Stimulated activated CD4-positive, alpha-beta T cell treated with anti-CD3 and anti-CD28 coated beads, TNF-alpha, amount 100 ng/mL, for 48 hours (primary cell): ENCODE measurements at regions not wholly inside any gene's neighbourhood (a gene's known extent, or its start where the extent isn't known, plus 50 kb on each side); places are given as distances from the start of the nearest gene placed in this dataset.

ENCODE experiments used
- DNase-seq, 3 donors: peaks; one replicate each; pipeline ENCODE4 v3.0.0-alpha.2; 2020; ENCODE audit warnings: low read depth in 3 of 3

GRCh38 chr11:134749040-134749839, 337.2 kb upstream of the B3GAT1 start:
- no peak for DNase-seq

GRCh38 chr11:134746609-134747008, 334.6 kb upstream of the B3GAT1 start:
- DNase-seq = no peak

DNA sequence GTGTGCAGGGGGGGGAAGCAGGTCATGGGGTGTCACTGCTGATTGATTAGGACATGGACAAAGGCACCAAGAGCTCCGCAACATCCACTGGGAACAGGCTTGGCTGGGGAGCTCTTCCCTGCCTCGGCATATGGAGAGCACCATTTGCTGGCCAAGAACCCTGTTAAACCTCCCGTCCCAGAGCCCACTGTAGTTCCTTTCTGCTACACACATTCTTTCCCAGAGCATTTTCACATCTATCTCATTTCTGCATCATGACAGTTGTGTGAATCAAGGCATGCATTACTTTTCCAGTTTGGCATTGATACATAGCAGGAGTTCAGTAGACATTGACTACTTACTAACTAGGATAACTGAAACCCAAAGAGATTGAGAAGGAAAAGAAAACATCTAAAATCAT, 333.4 kb upstream of the B3GAT1 start:
- DNase-seq = no peak

GRCh38 chr11:134743820-134744195, 331.8 kb upstream of the B3GAT1 start:
- DNase-seq = no peak

DNA sequence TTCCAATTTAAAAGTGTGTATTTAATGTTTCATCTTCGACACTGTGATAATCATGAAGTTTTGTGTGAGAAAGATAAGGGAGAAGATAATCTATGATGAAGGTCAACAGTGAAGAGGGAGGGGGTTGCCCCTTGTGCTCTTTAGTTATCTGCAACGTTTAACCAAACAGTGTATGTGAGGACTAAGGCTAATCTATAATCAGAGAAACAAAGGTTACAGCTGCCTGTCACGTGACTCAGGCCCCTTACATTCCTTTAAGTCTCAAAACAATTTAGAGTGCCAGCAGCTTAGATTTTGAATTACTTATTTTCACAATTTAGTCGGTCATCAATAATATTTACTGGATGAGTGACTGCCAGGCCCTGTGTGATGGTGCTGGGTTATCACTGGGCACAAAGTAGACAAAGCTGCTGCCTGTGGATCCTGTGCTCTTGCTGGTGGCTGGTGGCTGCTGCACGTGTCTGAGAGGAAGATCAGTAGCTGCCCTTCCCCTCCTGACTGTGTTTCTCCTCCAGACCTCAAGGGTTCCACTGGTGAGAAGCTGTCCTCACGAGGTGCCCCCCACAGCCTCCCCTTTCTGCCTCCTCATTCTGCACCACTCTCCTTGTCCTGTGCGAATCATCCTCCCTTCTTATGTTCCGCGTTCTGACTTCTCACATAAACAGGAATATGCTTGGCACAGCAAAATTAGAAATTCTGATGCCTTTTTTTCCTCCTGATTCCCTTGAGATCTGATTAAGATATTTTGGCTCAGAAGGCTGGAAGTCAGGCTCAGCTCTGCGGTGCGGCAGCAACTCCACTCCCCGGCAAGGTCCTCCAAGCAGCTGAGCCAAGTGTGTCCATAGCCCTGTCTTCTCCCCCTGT, 331.1 kb upstream of the B3GAT1 start:
- no peak for DNase-seq

- no peak for DNase-seq
Observed at GRCh38 chr11:134742224-134742612, 330.2 kb upstream of the B3GAT1 start.

- DNase-seq = no peak
Observed at GRCh38 chr11:134741453-134742223, 329.6 kb upstream of the B3GAT1 start.

- DNase-seq = no peak
Observed at GRCh38 chr11:134740590-134741261, 328.7 kb upstream of the B3GAT1 start.

- no peak for DNase-seq
Observed at GRCh38 chr11:134739136-134739535, 327.1 kb upstream of the B3GAT1 start.

DNA sequence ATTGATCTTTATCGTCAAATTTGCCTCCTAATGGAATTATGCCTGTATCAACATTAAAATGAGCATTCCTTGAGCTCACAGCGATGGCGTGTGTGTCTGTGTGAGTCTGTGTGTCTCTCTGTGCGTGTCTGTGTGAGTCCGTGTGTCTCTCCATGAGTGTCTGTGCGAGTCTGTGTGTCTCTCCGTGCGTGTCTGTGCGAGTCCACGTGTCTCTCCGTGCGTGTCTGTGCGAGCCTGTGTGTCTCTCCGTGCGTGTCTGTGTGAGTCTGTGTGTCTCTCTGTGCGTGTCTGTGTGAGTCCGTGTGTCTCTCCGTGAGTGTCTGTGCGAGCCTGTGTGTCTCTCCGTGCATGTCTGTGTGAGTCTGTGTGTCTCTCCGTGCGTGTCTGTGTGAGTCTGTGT, 326.5 kb upstream of the B3GAT1 start:
- no peak for DNase-seq

DNA sequence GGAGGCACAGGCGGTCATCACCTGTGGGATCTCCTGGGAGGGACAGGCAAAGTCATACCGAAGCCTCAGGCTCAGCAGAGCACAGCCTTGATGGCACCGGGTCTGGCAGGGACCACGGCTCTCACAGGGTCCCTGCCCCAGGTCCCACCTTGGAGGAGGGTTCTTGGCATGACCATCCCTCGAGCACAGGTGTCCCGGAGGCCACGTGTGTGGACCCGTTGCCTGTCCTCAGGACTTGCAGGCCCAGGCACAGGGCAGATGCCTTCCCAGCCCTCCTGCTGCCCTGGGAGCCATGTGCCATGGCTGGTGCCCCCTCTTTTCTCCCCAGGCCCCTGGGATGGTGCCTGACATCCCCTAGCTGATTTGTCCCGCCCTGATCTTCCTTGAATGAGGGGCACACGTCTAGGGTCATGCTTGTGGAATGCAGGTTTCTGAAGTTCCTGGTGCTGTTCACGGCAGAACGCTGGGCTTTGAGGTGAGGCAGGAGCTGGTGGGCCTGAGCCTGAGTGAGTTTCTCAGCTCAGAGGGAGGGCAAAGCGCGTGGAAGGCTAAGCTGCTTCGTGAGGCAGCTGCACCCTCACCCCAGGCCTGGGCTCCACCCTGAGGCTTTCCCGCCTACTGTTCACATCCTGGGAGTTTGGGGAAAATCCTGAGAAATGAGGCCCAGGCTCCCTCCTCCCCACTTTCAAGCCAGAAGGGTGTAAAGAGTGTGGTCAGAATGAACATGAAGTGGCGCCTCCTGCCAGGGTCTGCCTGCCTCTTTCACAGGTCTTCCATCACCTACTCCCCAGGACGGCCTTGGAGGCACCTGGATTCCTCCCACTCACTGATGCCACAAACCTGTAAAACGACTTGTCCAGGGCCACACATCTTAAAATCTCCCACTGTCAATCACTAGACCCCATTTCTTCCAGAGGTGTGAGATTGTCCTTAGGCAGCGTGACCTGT, 325.8 kb upstream of the B3GAT1 start:
- DNase-seq = no peak

- no peak for DNase-seq
Observed at GRCh38 chr11:134736251-134736947, 324.4 kb upstream of the B3GAT1 start.

DNA sequence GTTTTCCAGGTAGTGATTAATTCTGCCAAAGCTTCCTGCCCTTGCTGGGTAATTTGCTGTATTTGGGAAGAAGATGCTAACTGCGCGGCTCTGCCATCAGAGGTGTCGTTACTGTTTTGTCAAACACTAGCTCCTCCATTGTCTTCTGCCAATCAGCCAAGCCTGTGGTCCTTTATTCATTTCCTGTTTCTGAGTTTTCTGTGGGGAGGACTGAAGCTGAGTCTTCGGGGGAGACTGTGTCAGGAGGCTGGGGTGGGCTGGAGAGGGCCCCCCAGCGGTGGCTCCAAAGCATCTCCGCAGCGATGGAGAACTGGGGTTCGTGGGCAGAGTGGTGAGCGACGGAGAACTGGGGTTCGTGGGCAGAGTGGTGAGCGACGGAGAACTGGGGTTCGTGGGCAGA, 322.9 kb upstream of the B3GAT1 start:
- no peak for DNase-seq

DNA sequence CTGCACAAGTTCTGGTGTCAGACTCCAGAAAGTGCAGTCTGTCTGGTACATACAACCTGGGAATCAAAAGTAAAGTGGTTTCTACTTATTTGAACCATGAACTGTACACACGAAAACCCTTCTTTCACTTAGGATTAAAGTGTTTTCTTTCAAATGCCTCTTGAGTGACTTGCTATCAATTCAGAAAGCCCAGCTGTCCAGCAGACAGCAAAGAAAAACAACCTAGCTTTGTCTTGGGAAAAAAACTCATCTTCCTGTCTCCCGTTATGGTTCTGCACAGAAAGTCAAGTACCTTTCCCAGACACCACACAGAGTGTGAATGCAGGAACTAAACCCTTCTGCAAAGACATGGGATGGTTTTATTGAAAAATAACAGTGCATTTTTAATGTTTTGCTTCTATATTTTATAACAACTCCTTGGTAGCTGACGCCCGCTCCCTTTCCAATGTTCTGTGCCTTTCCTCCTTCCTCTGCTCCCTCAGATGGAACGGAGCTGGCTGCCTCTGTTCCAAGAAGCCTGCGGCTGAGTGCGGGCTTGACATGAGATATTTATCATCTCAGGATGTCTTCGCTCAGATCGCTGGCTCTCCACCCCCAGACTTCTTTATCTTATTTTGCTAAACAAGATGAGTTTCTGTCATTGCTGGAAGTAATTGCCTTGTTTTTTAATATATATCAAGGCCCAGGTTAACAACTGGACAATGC, 322.3 kb upstream of the B3GAT1 start:
- no peak for DNase-seq

- no peak for DNase-seq
Observed at GRCh38 chr11:134733646-134734045, 321.6 kb upstream of the B3GAT1 start.

DNA sequence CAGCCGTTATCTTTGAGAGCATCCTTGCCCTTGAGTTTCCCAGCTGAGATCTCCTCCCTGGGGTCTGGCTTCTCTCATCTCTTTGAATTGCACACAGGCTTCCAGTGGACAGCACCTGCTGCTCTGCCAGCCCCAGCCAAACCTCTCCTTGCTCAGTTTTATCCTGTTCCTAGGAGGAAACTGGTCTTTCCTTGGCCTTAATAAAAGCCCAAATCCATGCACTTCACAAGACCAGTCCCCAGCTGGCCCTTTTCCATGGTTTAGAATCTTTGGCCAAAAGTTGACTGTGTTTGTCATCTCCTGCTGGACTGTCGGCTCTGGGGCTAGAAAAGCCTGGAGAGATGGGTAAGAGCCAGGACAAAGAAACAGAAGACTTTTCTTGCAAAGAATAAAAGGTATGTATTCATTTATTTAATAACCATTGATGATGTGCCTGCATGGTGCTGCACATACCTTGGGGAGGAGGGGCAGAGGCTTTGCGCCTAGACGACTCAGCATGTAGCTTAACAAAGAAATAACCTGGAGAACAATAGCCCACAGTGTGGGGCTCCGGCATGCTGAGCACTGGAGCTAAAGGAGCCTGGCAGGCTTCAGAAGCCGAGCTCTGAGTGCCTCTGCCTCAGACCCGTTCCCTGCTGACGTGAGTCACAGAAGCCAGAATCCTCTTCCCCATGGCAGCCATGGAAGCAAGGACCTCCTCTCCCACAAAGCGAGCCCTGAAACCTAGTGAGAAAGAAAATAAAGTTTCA, 319.3 kb upstream of the B3GAT1 start:
- no peak for DNase-seq

- no peak for DNase-seq
Observed at GRCh38 chr11:134730561-134731212, 318.6 kb upstream of the B3GAT1 start.

GRCh38 chr11:134730101-134730500, 318.1 kb upstream of the B3GAT1 start:
- no peak for DNase-seq
